Peyer's patch (tissue), 4 donors: ENCODE measurements at regions not wholly inside any gene's neighbourhood (a gene's known extent, or its start where the extent isn't known, plus 50 kb on each side); places are given as distances from the start of the nearest gene placed in this dataset.

Experiments
- POLR2A ChIP-seq, 2 donors: fragments of 450-650 bp; IDR thresholded peaks; one replicate each; pipeline ENCODE4 v1.5.1; 2017; ENCODE audit warnings: antibody characterized with exemption in 2 of 2, mild to moderate bottlenecking in 2 of 2, moderate library complexity in 2 of 2
- TF ChIP-seq, protein P1 (sequence below), 6 experiments: fragments of 450-650 bp in 4 of 6; fragments of 200-600 bp in 2 of 6; sonication (generic) in 1 of 6; IDR thresholded peaks; one replicate each; pipeline ENCODE4 v1.5.1; 2017 to 2019; ENCODE audit warnings: antibody characterized with exemption in 6 of 6, mild to moderate bottlenecking in 3 of 6, moderate library complexity in 1 of 6

DNA sequence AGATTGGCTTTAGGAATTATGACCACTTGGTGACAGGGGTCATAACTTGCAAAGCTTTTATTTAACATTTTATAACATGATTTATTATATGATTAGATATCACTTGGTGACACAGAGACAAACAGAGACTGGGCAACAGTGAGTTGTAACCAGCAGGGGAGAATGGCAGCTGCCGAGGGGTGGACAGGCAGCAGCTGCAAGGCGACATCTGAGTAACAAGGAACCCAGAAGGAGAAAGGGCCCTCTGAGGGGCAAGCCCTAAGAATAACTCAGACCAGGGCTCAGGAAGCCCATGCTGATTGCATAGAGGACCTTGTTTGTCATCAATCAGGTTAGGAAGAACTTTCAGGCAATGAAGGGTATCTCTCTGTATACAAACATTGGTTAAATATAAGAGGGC is 339.9 kb upstream of the SOX11 start:
- TF ChIP-seq, protein P1, sequence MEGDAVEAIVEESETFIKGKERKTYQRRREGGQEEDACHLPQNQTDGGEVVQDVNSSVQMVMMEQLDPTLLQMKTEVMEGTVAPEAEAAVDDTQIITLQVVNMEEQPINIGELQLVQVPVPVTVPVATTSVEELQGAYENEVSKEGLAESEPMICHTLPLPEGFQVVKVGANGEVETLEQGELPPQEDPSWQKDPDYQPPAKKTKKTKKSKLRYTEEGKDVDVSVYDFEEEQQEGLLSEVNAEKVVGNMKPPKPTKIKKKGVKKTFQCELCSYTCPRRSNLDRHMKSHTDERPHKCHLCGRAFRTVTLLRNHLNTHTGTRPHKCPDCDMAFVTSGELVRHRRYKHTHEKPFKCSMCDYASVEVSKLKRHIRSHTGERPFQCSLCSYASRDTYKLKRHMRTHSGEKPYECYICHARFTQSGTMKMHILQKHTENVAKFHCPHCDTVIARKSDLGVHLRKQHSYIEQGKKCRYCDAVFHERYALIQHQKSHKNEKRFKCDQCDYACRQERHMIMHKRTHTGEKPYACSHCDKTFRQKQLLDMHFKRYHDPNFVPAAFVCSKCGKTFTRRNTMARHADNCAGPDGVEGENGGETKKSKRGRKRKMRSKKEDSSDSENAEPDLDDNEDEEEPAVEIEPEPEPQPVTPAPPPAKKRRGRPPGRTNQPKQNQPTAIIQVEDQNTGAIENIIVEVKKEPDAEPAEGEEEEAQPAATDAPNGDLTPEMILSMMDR (IDR thresholded peaks at IDR 0.05), result no peak
- no peak for TF ChIP-seq POLR2A (IDR thresholded peaks at IDR 0.05)
